Keratinocyte (primary cell): ENCODE measurements at regions not wholly inside any gene's neighbourhood (a gene's known extent, or its start where the extent isn't known, plus 50 kb on each side); places are given as distances from the start of the nearest gene placed in this dataset.

Source experiments
- CTCF ChIP-seq, 3 experiments: IDR thresholded peaks in 1 of 3; conservative IDR thresholded peaks in 1 of 3; optimal IDR thresholded peaks in 1 of 3; 2 replicates in 2 of 3; 3 replicates in 1 of 3; pipeline versions ENCODE3 to v1.5.1; 2011; ENCODE audit warnings: low read length in 3 of 3, mild to moderate bottlenecking in 3 of 3, moderate library complexity in 2 of 3, control low read depth in 1 of 3, inconsistent platforms in 1 of 3; ENCODE audit not compliant: insufficient read depth in 2 of 3; ENCODE audit errors: extremely low read depth in 1 of 3
- EZH2 ChIP-seq: IDR thresholded peaks from one replicate; pipeline ENCODE4 v1.6.1; 2012; ENCODE audit warnings: inconsistent platforms, mild to moderate bottlenecking, low read length, moderate library complexity

GRCh38 chr4:27085396-27085795 lies 224.8 kb downstream of the STIM2 start:
- no peak for TF ChIP-seq CTCF (optimal IDR thresholded peaks at IDR 0.05 in 1 of 3, IDR thresholded peaks at IDR 0.05 in 1 of 3, conservative IDR thresholded peaks at IDR 0.05 in 1 of 3; ENCODE audit: extremely low read depth in 1 of 3, insufficient read depth in 2 of 3, low read length in 3 of 3)
- TF ChIP-seq EZH2: no peak
